Mesothelial cell of epicardium (in vitro differentiated cells): ENCODE measurements at regions not wholly inside any gene's neighbourhood (a gene's known extent, or its start where the extent isn't known, plus 50 kb on each side); places are given as distances from the start of the nearest gene placed in this dataset.

Source experiments
- DNase-seq, 2 experiments: peaks; one replicate each; pipeline ENCODE4 v3.0.0; 2021; ENCODE audit warnings: low spot score in 2 of 2; ENCODE audit not compliant: unreplicated experiment in 2 of 2
- H3K27ac Mint-ChIP-seq: 2 replicates; pipeline ENCODE4 v1.8.0; 2021; ENCODE audit warnings: mixed read lengths
- H3K27me3 Mint-ChIP-seq: 2 replicates; pipeline ENCODE4 v1.8.0; 2021; ENCODE audit warnings: low read depth, mixed read lengths
- H3K36me3 Mint-ChIP-seq: 2 replicates; pipeline ENCODE4 v1.8.0; 2021; ENCODE audit warnings: mixed read lengths
- H3K4me1 Mint-ChIP-seq: 2 replicates; pipeline ENCODE4 v1.8.0; 2021; ENCODE audit warnings: mixed read lengths
- H3K4me3 Mint-ChIP-seq: 2 replicates; pipeline ENCODE4 v1.8.0; 2021; ENCODE audit warnings: mild to moderate bottlenecking, moderate library complexity, mixed read lengths
- H3K9me3 Mint-ChIP-seq: 2 replicates; pipeline ENCODE4 v1.8.0; 2021; ENCODE audit warnings: mixed read lengths
- TF ChIP-seq, protein P1 (sequence below): fragments of 200-600 bp; sonication (generic); IDR thresholded peaks from one replicate; pipeline ENCODE4 v1.5.0; 2021; ENCODE audit warnings: antibody characterized with exemption; ENCODE audit not compliant: unreplicated experiment

DNA sequence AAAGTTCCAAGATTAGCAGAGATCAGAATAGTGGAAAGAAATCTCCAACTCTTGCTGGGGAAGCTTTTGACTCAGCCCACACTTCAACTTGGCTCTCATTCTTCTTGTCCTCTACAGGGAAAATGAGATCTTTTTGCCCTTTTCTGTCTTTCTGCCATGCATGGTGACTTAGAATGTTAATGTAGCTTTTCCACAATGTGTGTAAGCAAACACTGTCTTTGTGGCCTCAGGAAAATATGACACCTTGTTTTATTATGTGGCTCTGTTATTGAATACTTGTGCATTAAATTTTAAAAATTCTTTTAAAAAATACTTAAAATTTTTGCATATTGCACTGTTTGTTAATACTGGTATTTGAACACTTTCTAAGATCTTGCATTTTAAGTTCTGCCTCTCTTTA, 65.4 kb upstream of the WDR75 start:
- Mint-ChIP-seq H3K36me3 (no peaks in the 10 kb centered on the region), H3K27me3 (no peaks in the 10 kb centered on the region), H3K4me3 (no peak overlapping the region), H3K4me1 (peaks cover 52% of the 10 kb centered on the region), H3K27ac (peak overlapping the region; percentile 18), H3K9me3 (no peaks in the 10 kb centered on the region)
- DNase-seq = no peak
- TF ChIP-seq, protein P1, sequence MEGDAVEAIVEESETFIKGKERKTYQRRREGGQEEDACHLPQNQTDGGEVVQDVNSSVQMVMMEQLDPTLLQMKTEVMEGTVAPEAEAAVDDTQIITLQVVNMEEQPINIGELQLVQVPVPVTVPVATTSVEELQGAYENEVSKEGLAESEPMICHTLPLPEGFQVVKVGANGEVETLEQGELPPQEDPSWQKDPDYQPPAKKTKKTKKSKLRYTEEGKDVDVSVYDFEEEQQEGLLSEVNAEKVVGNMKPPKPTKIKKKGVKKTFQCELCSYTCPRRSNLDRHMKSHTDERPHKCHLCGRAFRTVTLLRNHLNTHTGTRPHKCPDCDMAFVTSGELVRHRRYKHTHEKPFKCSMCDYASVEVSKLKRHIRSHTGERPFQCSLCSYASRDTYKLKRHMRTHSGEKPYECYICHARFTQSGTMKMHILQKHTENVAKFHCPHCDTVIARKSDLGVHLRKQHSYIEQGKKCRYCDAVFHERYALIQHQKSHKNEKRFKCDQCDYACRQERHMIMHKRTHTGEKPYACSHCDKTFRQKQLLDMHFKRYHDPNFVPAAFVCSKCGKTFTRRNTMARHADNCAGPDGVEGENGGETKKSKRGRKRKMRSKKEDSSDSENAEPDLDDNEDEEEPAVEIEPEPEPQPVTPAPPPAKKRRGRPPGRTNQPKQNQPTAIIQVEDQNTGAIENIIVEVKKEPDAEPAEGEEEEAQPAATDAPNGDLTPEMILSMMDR = no peak

DNA sequence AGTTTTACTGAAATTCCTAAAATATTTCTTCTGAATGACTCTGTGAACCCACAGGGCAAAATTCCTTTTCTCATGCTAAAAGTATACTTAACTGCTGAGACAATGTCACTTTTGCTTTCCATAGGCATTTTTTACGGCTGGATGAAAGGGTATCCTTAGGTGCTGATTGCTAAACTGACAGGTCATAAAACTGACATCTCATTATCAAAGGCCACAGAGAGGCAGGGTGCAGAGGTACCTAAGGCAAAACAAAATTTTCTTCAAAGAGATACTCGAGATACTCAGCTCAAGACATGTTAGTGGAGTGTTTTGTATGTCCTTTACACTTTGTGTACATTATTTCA, 62.0 kb upstream of the WDR75 start:
- H3K27ac Mint-ChIP-seq = peak overlapping the region; percentile 96
- H3K9me3 Mint-ChIP-seq = peaks cover 10% of the 10 kb centered on the region
- H3K4me1 Mint-ChIP-seq = peaks cover 41% of the 10 kb centered on the region
- no peaks in the 10 kb centered on the region for H3K36me3 Mint-ChIP-seq
- TF ChIP-seq, protein P1 = no peak
- no peaks in the 10 kb centered on the region for H3K27me3 Mint-ChIP-seq
- peak overlapping the region; percentile 15 for H3K4me3 Mint-ChIP-seq
- no peak for DNase-seq

DNA sequence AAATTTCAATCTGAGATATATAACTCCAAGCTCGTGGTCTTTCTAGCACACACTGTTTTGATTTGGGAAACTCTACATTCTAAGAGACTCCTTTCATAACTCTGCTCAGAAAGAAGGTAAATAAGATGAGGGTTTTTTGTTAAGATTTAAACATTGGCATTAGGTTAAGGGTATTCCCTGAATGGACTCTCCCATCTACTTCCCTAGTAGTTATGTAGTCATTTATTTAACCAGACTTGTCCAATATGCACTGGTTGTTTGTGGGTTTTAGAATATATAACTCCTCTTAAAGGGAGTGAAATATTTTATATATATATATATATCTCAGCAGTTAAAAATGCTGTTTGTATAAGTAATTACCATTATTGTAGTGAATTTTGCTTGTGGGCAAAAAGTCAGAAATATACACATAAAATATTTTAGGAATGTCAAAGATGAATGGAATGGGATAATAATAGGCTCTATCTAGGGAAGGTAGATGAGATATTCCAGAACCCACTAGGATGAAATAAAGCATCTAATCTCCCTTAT, 61.5 kb upstream of the WDR75 start:
- Mint-ChIP-seq H3K36me3 (no peaks in the 10 kb centered on the region), H3K4me3 (no peak overlapping the region), H3K27ac (peak overlapping the region; percentile 96), H3K27me3 (no peaks in the 10 kb centered on the region), H3K9me3 (peaks cover 15% of the 10 kb centered on the region), H3K4me1 (peaks cover 36% of the 10 kb centered on the region)
- TF ChIP-seq, protein P1 = no peak
- DNase-seq = no peak

DNA sequence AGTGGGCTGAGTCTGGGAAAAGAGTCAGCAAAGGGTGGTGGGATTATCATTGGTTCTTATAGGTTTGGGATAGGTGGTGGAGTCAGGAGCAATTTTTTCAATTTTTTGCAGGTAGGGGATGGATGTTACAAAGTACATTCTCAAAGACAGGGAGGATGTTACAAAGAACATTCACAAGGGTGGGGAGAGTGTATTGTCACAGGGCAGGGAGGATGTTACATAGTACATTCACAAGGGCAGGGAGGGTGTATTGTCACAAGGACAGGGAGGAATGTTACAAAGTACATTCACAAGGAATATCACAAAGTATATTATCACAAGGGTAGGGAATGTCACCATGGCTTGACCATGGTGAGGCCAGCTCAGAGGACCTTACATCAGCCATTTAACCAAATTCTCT, 58.6 kb upstream of the WDR75 start:
- Mint-ChIP-seq H3K27ac (peak overlapping the region; percentile 74), H3K9me3 (peaks cover 36% of the 10 kb centered on the region), H3K36me3 (peaks cover 12% of the 10 kb centered on the region), H3K4me1 (peaks cover 20% of the 10 kb centered on the region), H3K4me3 (no peak overlapping the region), H3K27me3 (no peaks in the 10 kb centered on the region)
- no peak for DNase-seq
- TF ChIP-seq, protein P1 = no peak

DNA sequence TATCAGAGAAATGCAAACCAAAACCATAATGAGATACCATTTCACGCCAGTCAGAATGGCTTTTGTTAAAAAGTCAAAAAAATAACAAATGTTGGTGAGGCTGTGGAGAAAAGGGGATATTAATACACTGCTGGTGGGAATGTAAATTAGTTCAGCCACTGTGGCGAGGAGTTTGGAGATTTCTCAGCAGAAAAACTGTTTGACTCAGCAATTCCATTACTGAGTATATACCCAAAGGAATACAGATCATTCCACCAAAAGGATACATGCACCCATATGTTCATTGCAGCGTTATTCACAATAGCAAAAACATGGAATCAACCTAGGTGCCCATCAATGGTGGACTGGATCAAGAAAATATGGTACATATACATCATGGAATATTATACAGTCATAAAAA, 54.5 kb upstream of the WDR75 start:
- no peak overlapping the region for H3K27ac Mint-ChIP-seq
- no peaks in the 10 kb centered on the region for H3K27me3 Mint-ChIP-seq
- no peak overlapping the region for H3K4me3 Mint-ChIP-seq
- TF ChIP-seq, protein P1 = no peak
- no peak for DNase-seq
- H3K4me1 Mint-ChIP-seq = peaks cover 20% of the 10 kb centered on the region
- peaks cover 36% of the 10 kb centered on the region for H3K9me3 Mint-ChIP-seq
- H3K36me3 Mint-ChIP-seq = peaks cover 12% of the 10 kb centered on the region

DNA sequence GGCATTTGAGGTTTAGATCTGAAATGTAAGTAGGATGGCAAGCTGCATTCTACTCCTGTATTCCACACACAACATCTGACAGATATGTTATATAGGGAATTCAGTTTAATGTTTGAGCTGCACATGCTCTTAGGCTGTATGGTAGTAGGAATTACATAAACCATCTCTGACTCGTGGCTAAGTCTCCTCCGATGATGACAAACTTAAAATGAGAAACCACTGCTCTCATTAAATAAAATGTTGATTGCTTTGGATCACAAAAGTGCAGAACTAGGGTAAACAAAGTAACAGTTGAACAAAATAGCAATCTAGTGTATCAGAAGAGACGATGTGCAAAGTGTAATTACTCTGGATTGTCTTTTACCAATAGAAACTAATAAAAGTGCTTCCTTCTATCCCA, 50.1 kb upstream of the WDR75 start:
- H3K27me3 Mint-ChIP-seq = no peaks in the 10 kb centered on the region
- TF ChIP-seq, protein P1 = no peak
- peaks cover 4% of the 10 kb centered on the region for H3K36me3 Mint-ChIP-seq
- H3K4me1 Mint-ChIP-seq = peaks cover 27% of the 10 kb centered on the region
- no peak overlapping the region for H3K27ac Mint-ChIP-seq
- peaks cover 9% of the 10 kb centered on the region for H3K9me3 Mint-ChIP-seq
- DNase-seq = no peak
- H3K4me3 Mint-ChIP-seq = no peak overlapping the region
